ENCODE measurements at regions not wholly inside any gene's neighbourhood (a gene's known extent, or its start where the extent isn't known, plus 50 kb on each side); places are given as distances from the start of the nearest gene placed in this dataset.

DNA sequence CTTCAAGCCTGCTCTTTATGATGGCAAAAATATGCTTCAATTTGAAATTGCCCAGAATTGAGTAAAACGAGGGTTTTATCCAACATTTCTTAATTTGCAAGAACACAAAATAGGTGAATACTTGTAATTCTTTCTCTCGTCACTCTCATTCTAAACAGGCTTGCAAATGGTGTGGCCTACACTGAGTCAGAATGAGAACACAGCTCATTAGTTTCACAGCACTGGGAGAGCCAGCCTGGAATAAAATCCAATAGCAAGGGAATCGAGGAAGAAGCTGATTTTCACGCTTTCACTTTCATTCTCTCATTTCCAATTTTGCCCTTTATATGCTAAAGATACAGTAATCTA, 537.5 kb downstream of the LTN1 start:
- TF ChIP-seq TEAD4 (IDR thresholded peaks at IDR 0.05) (no peak), CEBPB (IDR thresholded peaks at IDR 0.05) (no peak), RAD21 (IDR thresholded peaks at IDR 0.05; ENCODE audit: low read depth) (no peak), TCF12 (IDR thresholded peaks at IDR 0.05; ENCODE audit: low read depth) (no peak), TAF1 (IDR thresholded peaks at IDR 0.05; ENCODE audit: low read depth) (no peak), FOXM1 (IDR thresholded peaks at IDR 0.05; ENCODE audit: borderline replicate concordance, low read depth) (no peak), YY1 (IDR thresholded peaks at IDR 0.05; ENCODE audit: low read depth) (no peak), NFIC (IDR thresholded peaks at IDR 0.05) (no peak), ZBTB7A (IDR thresholded peaks at IDR 0.05; ENCODE audit: low read depth) (no peak), CREB1 (IDR thresholded peaks at IDR 0.05; ENCODE audit: low read depth) (no peak), EP300 (IDR thresholded peaks at IDR 0.05; ENCODE audit: borderline replicate concordance) (no peak), EGR1 (IDR thresholded peaks at IDR 0.05) (no peak)
- TF ChIP-seq, protein P1, sequence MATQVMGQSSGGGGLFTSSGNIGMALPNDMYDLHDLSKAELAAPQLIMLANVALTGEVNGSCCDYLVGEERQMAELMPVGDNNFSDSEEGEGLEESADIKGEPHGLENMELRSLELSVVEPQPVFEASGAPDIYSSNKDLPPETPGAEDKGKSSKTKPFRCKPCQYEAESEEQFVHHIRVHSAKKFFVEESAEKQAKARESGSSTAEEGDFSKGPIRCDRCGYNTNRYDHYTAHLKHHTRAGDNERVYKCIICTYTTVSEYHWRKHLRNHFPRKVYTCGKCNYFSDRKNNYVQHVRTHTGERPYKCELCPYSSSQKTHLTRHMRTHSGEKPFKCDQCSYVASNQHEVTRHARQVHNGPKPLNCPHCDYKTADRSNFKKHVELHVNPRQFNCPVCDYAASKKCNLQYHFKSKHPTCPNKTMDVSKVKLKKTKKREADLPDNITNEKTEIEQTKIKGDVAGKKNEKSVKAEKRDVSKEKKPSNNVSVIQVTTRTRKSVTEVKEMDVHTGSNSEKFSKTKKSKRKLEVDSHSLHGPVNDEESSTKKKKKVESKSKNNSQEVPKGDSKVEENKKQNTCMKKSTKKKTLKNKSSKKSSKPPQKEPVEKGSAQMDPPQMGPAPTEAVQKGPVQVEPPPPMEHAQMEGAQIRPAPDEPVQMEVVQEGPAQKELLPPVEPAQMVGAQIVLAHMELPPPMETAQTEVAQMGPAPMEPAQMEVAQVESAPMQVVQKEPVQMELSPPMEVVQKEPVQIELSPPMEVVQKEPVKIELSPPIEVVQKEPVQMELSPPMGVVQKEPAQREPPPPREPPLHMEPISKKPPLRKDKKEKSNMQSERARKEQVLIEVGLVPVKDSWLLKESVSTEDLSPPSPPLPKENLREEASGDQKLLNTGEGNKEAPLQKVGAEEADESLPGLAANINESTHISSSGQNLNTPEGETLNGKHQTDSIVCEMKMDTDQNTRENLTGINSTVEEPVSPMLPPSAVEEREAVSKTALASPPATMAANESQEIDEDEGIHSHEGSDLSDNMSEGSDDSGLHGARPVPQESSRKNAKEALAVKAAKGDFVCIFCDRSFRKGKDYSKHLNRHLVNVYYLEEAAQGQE (IDR thresholded peaks at IDR 0.05; ENCODE audit: low read depth): no peak
- TF ChIP-seq, protein P2, sequence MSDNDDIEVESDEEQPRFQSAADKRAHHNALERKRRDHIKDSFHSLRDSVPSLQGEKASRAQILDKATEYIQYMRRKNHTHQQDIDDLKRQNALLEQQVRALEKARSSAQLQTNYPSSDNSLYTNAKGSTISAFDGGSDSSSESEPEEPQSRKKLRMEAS (IDR thresholded peaks at IDR 0.05): no peak
- TF ChIP-seq, protein P3, sequence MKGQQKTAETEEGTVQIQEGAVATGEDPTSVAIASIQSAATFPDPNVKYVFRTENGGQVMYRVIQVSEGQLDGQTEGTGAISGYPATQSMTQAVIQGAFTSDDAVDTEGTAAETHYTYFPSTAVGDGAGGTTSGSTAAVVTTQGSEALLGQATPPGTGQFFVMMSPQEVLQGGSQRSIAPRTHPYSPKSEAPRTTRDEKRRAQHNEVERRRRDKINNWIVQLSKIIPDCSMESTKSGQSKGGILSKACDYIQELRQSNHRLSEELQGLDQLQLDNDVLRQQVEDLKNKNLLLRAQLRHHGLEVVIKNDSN (IDR thresholded peaks at IDR 0.05): no peak

DNA sequence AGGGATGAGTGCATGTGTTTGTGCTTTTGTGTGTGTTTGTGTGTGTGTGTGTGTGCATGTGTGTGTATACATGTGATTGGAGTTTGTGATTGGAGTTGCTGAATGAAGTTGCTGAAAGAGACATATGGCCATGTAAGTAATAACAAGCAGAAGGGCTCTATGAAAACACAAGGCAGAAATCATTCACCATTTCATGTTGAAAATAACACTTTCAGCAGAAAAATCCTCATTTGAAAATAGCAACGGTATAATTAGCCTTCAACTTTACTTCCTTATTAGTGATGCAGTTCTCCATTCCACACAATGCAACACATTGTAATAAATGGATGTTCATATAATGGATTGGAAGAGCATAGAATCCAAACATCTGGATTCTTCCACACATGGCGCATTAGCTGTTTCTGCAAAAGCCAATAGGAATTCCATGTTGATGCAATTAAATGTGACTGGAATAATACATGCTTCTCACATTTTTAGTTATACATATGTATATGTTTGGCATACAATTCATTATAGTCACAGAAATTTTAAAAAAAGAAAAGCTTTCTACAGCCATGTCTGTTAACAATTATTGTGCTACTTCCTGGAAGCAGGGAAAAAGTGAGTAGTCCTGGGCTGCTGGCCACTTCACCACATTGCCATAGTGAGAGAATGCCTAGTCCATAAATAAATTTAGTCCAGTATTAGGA, 538.0 kb downstream of the LTN1 start:
- TF ChIP-seq TAF1 (IDR thresholded peaks at IDR 0.05; ENCODE audit: low read depth) (no peak), FOXM1 (IDR thresholded peaks at IDR 0.05; ENCODE audit: borderline replicate concordance, low read depth) (no peak), NFIC (IDR thresholded peaks at IDR 0.05) (no peak), EGR1 (IDR thresholded peaks at IDR 0.05) (no peak), YY1 (IDR thresholded peaks at IDR 0.05; ENCODE audit: low read depth) (no peak), TCF12 (IDR thresholded peaks at IDR 0.05; ENCODE audit: low read depth) (no peak), CREB1 (IDR thresholded peaks at IDR 0.05; ENCODE audit: low read depth) (no peak)
- TF ChIP-seq, protein P2 (IDR thresholded peaks at IDR 0.05): no peak
- TF ChIP-seq, protein P3 (IDR thresholded peaks at IDR 0.05): no peak

DNA sequence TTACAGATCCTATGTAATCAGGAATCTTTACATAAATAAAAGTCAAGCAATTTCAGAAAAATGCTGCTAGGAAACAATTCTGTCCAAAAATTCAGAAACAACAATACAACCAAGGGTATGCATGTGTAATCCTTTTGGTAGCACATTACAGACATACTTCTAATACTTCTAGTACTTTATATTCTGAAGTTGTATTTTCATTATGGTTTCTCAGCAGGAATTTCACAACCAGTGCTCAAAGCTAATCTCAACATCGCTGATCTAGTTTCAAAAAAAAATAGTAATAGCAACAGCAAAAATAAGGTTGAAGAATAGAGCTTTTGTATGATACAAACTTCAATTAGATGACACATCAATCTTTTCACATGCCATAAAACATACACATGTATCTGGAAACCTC, 545.2 kb downstream of the LTN1 start:
- TF ChIP-seq NFIC (IDR thresholded peaks at IDR 0.05): no peak
- no peak for TF ChIP-seq EGR1 (IDR thresholded peaks at IDR 0.05)
- TF ChIP-seq CREB1 (IDR thresholded peaks at IDR 0.05; ENCODE audit: low read depth): no peak
- no peak for TF ChIP-seq RAD21 (IDR thresholded peaks at IDR 0.05; ENCODE audit: low read depth)
- TF ChIP-seq, protein P3 (IDR thresholded peaks at IDR 0.05): no peak
- TF ChIP-seq CEBPB (IDR thresholded peaks at IDR 0.05): no peak
- TF ChIP-seq, protein P2 (IDR thresholded peaks at IDR 0.05): no peak
- no peak for TF ChIP-seq YY1 (IDR thresholded peaks at IDR 0.05; ENCODE audit: low read depth)
- no peak for TF ChIP-seq TAF1 (IDR thresholded peaks at IDR 0.05; ENCODE audit: low read depth)
- no peak for TF ChIP-seq ZBTB7A (IDR thresholded peaks at IDR 0.05; ENCODE audit: low read depth)
- no peak for TF ChIP-seq FOXM1 (IDR thresholded peaks at IDR 0.05; ENCODE audit: borderline replicate concordance, low read depth)
- no peak for TF ChIP-seq TCF12 (IDR thresholded peaks at IDR 0.05; ENCODE audit: low read depth)
- TF ChIP-seq, protein P1 (IDR thresholded peaks at IDR 0.05; ENCODE audit: low read depth): no peak
- no peak for TF ChIP-seq TEAD4 (IDR thresholded peaks at IDR 0.05)

DNA sequence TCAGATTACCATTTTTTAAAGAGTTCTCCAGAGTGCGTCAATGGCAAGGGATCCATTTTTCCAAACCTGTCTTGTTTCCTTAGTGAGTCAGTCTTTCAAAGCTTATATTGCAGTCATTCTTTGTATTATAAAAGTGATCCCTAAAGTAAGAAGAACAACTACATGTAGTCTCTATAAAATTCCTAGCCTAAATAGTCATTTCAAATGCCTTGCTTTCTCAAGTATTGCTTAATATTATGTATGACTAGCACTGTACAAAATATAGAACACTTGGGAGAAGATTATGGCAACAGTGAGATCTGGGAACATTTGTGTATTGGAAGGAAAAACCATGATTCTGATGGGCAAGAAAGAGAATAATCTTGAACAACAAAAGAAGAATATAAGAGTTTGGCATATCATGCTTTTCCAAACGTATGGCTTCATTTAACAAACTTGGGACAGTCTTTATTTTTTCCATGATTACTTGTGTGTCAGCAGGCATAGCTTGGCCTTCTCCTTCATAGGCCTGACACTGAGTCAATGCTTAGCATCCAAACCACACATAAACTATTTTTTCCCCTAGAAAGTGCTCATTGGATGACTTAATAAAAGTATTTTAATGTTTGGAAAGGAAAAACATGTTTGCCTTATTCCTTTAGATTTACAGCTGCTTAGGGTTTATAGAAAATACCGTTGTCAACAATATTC, 547.4 kb downstream of the LTN1 start:
- TF ChIP-seq RAD21 (IDR thresholded peaks at IDR 0.05; ENCODE audit: low read depth) (no peak), TEAD4 (IDR thresholded peaks at IDR 0.05) (no peak), EP300 (IDR thresholded peaks at IDR 0.05; ENCODE audit: borderline replicate concordance) (no peak)
- TF ChIP-seq, protein P2 (IDR thresholded peaks at IDR 0.05): no peak

DNA sequence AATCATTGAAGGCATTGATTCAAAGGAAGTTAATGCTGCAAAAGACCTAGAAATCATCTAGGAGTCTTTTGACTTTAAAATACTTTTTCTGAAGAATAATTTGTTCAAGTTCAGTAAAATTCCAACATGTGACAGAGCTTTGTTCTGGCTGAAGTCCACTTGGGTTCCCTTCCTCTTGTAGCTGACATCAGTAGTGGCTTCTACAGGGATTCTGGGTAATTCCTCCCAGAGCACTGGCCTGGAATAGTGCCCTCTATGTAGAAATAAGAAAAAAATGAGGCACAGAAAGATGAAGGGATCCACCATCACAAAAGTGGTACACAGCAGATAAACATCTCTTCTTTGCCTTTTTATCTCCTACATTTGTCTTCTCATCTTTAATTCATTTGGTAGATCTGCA, 548.1 kb downstream of the LTN1 start:
- TF ChIP-seq TAF1 (IDR thresholded peaks at IDR 0.05; ENCODE audit: low read depth): no peak
- no peak for TF ChIP-seq TCF12 (IDR thresholded peaks at IDR 0.05; ENCODE audit: low read depth)
- TF ChIP-seq NFIC (IDR thresholded peaks at IDR 0.05): no peak
- TF ChIP-seq, protein P3 (IDR thresholded peaks at IDR 0.05): no peak
- no peak for TF ChIP-seq RAD21 (IDR thresholded peaks at IDR 0.05; ENCODE audit: low read depth)
- no peak for TF ChIP-seq YY1 (IDR thresholded peaks at IDR 0.05; ENCODE audit: low read depth)
- TF ChIP-seq, protein P1 (IDR thresholded peaks at IDR 0.05; ENCODE audit: low read depth): no peak

Measured in Ishikawa (cell line).